OCI-LY3 (cell line): ENCODE measurements at regions not wholly inside any gene's neighbourhood (a gene's known extent, or its start where the extent isn't known, plus 50 kb on each side); places are given as distances from the start of the nearest gene placed in this dataset.

ENCODE experiments used
- H2AFZ ChIP-seq: fragments of 200-600, 300-600 bp; shearing (Covaris generic); 2 replicates; pipeline ENCODE4 v1.6.0; 2014; ENCODE audit warnings: antibody characterized with exemption, low read depth, low read length
- H3K27ac ChIP-seq: fragments of 200-600, 300-600 bp; sonication (generic); 2 replicates; pipeline ENCODE4 v1.5.1; 2014; ENCODE audit warnings: mild to moderate bottlenecking, low read length, moderate library complexity, mixed read lengths
- H3K27me3 ChIP-seq: fragments of 200-600, 300-600 bp; sonication (generic); 2 replicates; pipeline ENCODE4 v1.6.1; 2014; ENCODE audit warnings: low read depth, low read length, mixed read lengths
- H3K36me3 ChIP-seq: fragments of 200-600, 300-600 bp; sonication (generic); replicated peaks from 2 replicates; pipeline ENCODE3; 2014; ENCODE audit warnings: low read depth, low read length, mixed read lengths
- H3K4me1 ChIP-seq: fragments of 300-600, 200-600 bp; sonication (generic); 2 replicates; pipeline ENCODE4 v1.6.1; 2014; ENCODE audit warnings: low read length, mixed read lengths
- H3K4me2 ChIP-seq: fragments of 200-600, 300-600 bp; sonication (generic); 2 replicates; pipeline ENCODE4 v1.6.1; 2014; ENCODE audit warnings: low read length, mixed read lengths
- H3K4me3 ChIP-seq: fragments of 300-600, 200-600 bp; sonication (generic); 2 replicates; pipeline ENCODE4 v1.5.1; 2014; ENCODE audit warnings: antibody characterized with exemption, mild to moderate bottlenecking, low read length, moderate library complexity
- H3K79me2 ChIP-seq: fragments of 300-600, 200-600 bp; shearing (Covaris generic); 2 replicates; pipeline ENCODE4 v1.6.1; 2014; ENCODE audit warnings: mild to moderate bottlenecking, low read length, mixed read lengths
- H3K9ac ChIP-seq: fragments of 300-600, 200-600 bp; shearing (Covaris generic); 2 replicates; pipeline ENCODE4 v1.6.0; 2014; ENCODE audit warnings: mild to moderate bottlenecking, low read length, moderate library complexity
- H3K9me3 ChIP-seq: fragments of 200-600, 300-600 bp; shearing (Covaris generic); 2 replicates; pipeline ENCODE4 v1.6.1; 2014; ENCODE audit warnings: low read length, mixed read lengths; ENCODE audit not compliant: insufficient read depth
- H4K20me1 ChIP-seq: fragments of 200-600, 300-600 bp; sonication (generic); 2 replicates; pipeline ENCODE4 v1.6.1; 2016; ENCODE audit warnings: low read length, mixed read lengths; ENCODE audit not compliant: insufficient read depth
- CTCF ChIP-seq: fragments of 200-600, 300-600 bp; sonication (generic); IDR thresholded peaks from 2 replicates; pipeline ENCODE4 v1.5.1; 2014; ENCODE audit warnings: antibody characterized with exemption, low read length, low read depth
- EZH2phosphoT487 ChIP-seq: fragments of 200-600 bp; shearing (Covaris generic); IDR thresholded peaks from 2 replicates; pipeline ENCODE4 v1.6.1; 2018; ENCODE audit warnings: antibody characterized with exemption, mixed run types, low read depth

GRCh38 chr1:192958350-192958749, 100.8 kb downstream of the UCHL5 start:
- Histone ChIP-seq H4K20me1 (no peaks in the 10 kb centered on the region), H3K9ac (no peak overlapping the region), H3K4me1 (peaks cover 7% of the 10 kb centered on the region), H2AFZ (no peak overlapping the region), H3K36me3 (no peaks in the 10 kb centered on the region), H3K4me2 (no peak overlapping the region), H3K4me3 (no peak overlapping the region), H3K79me2 (no peaks in the 10 kb centered on the region), H3K27ac (no peak overlapping the region), H3K9me3 (no peaks in the 10 kb centered on the region), H3K27me3 (no peaks in the 10 kb centered on the region)
- TF ChIP-seq CTCF (no peak), EZH2phosphoT487 (no peak)

DNA sequence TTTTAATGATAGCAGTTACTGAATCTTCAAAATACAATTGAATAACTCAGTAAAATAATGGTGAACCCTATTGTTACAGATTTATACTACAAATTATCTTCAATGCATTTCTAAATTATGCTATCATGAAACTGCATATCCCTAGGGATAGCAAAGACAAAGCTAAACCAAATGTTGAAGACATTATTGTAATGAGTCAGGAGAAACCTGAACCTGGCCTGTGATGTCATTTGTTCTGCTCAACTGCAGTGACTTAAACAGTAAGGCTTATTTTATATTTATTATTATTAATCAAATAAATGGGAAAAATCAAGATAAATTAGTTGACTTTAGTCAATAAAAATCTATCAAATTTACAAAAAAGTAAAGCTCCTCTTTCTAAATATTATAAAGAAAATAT, 100.3 kb downstream of the UCHL5 start:
- H3K27ac ChIP-seq = no peak overlapping the region

GRCh38 chr1:192959657-192960186, 99.4 kb downstream of the UCHL5 start:
- no peaks in the 10 kb centered on the region for H3K79me2 ChIP-seq
- no peaks in the 10 kb centered on the region for H3K27me3 ChIP-seq
- H3K27ac ChIP-seq = no peak overlapping the region
- H4K20me1 ChIP-seq = no peaks in the 10 kb centered on the region
- no peak overlapping the region for H3K9ac ChIP-seq
- no peaks in the 10 kb centered on the region for H3K9me3 ChIP-seq
- H3K36me3 ChIP-seq = no peaks in the 10 kb centered on the region
- TF ChIP-seq CTCF (no peak), EZH2phosphoT487 (no peak)
- H3K4me2 ChIP-seq = no peak overlapping the region
- peaks cover 7% of the 10 kb centered on the region for H3K4me1 ChIP-seq
- no peak overlapping the region for H3K4me3 ChIP-seq
- H2AFZ ChIP-seq = no peak overlapping the region

More for the DNA sequence above, 100.3 kb downstream of the UCHL5 start:
- H3K4me1 ChIP-seq = peaks cover 7% of the 10 kb centered on the region
- no peaks in the 10 kb centered on the region for H4K20me1 ChIP-seq
- H3K4me3 ChIP-seq = no peak overlapping the region
- H3K4me2 ChIP-seq = no peak overlapping the region
- no peaks in the 10 kb centered on the region for H3K27me3 ChIP-seq
- TF ChIP-seq CTCF (no peak), EZH2phosphoT487 (no peak)
- H3K9ac ChIP-seq = no peak overlapping the region
- H2AFZ ChIP-seq = no peak overlapping the region
- H3K9me3 ChIP-seq = no peaks in the 10 kb centered on the region
- no peaks in the 10 kb centered on the region for H3K79me2 ChIP-seq
- no peaks in the 10 kb centered on the region for H3K36me3 ChIP-seq
